Body of pancreas (tissue), 4 donors: ENCODE measurements at regions not wholly inside any gene's neighbourhood (a gene's known extent, or its start where the extent isn't known, plus 50 kb on each side); places are given as distances from the start of the nearest gene placed in this dataset.

Experiments
- POLR2A ChIP-seq, 3 donors: fragments of 450-650 bp; IDR thresholded peaks; one replicate each; pipeline ENCODE4 v1.6.1; 2016; ENCODE audit warnings: antibody characterized with exemption in 3 of 3, mild to moderate bottlenecking in 2 of 3
- TF ChIP-seq, protein P1 (sequence below), 7 experiments: fragments of 450-650 bp in 4 of 7; fragments of 200-600 bp in 3 of 7; sonication (generic) in 3 of 7; IDR thresholded peaks; one replicate each; pipeline ENCODE4 v1.5.1; 2016 to 2019; ENCODE audit warnings: antibody characterized with exemption in 7 of 7

DNA sequence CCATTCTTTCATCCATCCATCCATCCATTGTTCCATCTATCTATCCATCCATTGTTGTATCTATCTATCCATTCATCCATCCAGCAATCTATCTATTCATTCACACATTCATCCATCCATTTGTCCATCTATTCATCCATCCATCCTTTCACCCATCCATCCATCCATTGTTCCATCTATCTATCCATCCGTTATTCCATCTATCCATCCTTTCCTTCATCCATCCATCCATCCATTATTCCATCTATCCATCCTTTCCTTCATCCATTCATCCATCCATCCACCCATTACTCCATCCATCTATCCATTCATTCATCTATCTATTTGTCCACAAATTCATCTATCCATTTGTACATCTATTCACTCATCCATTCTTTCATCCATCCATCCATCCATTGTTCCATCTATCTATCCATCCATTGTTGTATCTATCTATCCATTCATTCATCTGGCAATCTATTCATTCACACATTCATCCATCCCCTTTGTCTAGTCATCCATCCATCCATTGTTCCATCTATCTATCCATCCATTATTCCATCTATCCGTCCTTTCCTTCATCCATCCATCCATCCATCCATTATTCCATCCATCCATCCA, 65.9 kb upstream of the ANO1 start:
- TF ChIP-seq, protein P1, sequence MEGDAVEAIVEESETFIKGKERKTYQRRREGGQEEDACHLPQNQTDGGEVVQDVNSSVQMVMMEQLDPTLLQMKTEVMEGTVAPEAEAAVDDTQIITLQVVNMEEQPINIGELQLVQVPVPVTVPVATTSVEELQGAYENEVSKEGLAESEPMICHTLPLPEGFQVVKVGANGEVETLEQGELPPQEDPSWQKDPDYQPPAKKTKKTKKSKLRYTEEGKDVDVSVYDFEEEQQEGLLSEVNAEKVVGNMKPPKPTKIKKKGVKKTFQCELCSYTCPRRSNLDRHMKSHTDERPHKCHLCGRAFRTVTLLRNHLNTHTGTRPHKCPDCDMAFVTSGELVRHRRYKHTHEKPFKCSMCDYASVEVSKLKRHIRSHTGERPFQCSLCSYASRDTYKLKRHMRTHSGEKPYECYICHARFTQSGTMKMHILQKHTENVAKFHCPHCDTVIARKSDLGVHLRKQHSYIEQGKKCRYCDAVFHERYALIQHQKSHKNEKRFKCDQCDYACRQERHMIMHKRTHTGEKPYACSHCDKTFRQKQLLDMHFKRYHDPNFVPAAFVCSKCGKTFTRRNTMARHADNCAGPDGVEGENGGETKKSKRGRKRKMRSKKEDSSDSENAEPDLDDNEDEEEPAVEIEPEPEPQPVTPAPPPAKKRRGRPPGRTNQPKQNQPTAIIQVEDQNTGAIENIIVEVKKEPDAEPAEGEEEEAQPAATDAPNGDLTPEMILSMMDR (IDR thresholded peaks at IDR 0.05), result no peak
- no peak for TF ChIP-seq POLR2A (IDR thresholded peaks at IDR 0.05)
